ENCODE measurements at regions not wholly inside any gene's neighbourhood (a gene's known extent, or its start where the extent isn't known, plus 50 kb on each side); places are given as distances from the start of the nearest gene placed in this dataset.

DNA sequence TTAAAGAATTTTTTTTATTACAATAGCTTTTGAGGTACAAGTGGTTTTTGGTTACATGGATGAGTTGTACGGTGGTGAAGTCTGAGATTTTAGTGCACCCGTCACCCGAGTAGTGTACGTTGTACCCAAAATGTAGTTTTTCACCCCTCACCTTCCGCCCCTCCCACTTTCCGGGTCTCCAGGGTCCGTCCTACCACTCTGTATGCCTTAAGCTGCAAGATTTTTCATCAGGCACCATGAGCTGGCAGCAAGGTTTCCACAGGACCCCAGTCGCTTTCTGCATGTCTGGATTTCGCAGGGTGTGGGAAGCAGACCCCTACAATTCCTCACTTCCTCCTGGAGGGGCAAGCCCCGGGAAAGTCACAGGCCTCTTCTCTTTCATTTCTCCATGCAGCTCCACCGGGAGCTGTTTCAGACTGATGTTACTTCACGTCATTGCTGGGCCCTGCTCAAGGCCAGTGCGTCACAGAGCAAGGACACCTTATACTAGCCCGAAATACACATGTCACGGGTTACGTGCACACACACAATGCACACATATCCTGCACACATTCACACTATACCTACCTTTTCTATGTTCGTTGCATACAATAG lies 179.1 kb downstream of the ZFP36L2 start:
- TF ChIP-seq EZH2phosphoT487 (IDR thresholded peaks at IDR 0.05; ENCODE audit: unreplicated experiment): no peak
- no peak for TF ChIP-seq POLR2AphosphoS5 (IDR thresholded peaks at IDR 0.05; ENCODE audit: low read depth)
- TF ChIP-seq, protein P1, sequence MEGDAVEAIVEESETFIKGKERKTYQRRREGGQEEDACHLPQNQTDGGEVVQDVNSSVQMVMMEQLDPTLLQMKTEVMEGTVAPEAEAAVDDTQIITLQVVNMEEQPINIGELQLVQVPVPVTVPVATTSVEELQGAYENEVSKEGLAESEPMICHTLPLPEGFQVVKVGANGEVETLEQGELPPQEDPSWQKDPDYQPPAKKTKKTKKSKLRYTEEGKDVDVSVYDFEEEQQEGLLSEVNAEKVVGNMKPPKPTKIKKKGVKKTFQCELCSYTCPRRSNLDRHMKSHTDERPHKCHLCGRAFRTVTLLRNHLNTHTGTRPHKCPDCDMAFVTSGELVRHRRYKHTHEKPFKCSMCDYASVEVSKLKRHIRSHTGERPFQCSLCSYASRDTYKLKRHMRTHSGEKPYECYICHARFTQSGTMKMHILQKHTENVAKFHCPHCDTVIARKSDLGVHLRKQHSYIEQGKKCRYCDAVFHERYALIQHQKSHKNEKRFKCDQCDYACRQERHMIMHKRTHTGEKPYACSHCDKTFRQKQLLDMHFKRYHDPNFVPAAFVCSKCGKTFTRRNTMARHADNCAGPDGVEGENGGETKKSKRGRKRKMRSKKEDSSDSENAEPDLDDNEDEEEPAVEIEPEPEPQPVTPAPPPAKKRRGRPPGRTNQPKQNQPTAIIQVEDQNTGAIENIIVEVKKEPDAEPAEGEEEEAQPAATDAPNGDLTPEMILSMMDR (conservative IDR thresholded peaks at IDR 0.05; ENCODE audit: low read depth in 2 of 2): no peak
- TF ChIP-seq EZH2 (IDR thresholded peaks at IDR 0.05; ENCODE audit: low read depth, unreplicated experiment): no peak
- TF ChIP-seq, protein P2, sequence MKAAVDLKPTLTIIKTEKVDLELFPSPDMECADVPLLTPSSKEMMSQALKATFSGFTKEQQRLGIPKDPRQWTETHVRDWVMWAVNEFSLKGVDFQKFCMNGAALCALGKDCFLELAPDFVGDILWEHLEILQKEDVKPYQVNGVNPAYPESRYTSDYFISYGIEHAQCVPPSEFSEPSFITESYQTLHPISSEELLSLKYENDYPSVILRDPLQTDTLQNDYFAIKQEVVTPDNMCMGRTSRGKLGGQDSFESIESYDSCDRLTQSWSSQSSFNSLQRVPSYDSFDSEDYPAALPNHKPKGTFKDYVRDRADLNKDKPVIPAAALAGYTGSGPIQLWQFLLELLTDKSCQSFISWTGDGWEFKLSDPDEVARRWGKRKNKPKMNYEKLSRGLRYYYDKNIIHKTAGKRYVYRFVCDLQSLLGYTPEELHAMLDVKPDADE (IDR thresholded peaks at IDR 0.05): no peak
- TF ChIP-seq, protein P3, sequence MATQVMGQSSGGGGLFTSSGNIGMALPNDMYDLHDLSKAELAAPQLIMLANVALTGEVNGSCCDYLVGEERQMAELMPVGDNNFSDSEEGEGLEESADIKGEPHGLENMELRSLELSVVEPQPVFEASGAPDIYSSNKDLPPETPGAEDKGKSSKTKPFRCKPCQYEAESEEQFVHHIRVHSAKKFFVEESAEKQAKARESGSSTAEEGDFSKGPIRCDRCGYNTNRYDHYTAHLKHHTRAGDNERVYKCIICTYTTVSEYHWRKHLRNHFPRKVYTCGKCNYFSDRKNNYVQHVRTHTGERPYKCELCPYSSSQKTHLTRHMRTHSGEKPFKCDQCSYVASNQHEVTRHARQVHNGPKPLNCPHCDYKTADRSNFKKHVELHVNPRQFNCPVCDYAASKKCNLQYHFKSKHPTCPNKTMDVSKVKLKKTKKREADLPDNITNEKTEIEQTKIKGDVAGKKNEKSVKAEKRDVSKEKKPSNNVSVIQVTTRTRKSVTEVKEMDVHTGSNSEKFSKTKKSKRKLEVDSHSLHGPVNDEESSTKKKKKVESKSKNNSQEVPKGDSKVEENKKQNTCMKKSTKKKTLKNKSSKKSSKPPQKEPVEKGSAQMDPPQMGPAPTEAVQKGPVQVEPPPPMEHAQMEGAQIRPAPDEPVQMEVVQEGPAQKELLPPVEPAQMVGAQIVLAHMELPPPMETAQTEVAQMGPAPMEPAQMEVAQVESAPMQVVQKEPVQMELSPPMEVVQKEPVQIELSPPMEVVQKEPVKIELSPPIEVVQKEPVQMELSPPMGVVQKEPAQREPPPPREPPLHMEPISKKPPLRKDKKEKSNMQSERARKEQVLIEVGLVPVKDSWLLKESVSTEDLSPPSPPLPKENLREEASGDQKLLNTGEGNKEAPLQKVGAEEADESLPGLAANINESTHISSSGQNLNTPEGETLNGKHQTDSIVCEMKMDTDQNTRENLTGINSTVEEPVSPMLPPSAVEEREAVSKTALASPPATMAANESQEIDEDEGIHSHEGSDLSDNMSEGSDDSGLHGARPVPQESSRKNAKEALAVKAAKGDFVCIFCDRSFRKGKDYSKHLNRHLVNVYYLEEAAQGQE (IDR thresholded peaks at IDR 0.05; ENCODE audit: unreplicated experiment): no peak
- TF ChIP-seq JUNB (IDR thresholded peaks at IDR 0.05; ENCODE audit: unreplicated experiment): no peak
- no peak for TF ChIP-seq CREB1 (CRISPR knock-in tag; IDR thresholded peaks at IDR 0.05; ENCODE audit: low read depth)
- no peak for TF ChIP-seq ZNF114 (CRISPR knock-in tag; IDR thresholded peaks at IDR 0.05)
- no peak for TF ChIP-seq NANOG (IDR thresholded peaks at IDR 0.05; ENCODE audit: borderline replicate concordance)

Measured in GM23338 (cell line).